HEK293T (cell line): ENCODE measurements at regions not wholly inside any gene's neighbourhood (a gene's known extent, or its start where the extent isn't known, plus 50 kb on each side); places are given as distances from the start of the nearest gene placed in this dataset.

Experiments used
- CTCF ChIA-PET: fragments of 350-600 bp; formaldehyde crosslinking; extraction: SDS; loops from one replicate; lab custom pipeline; 2021; ENCODE audit warnings: antibody characterized with exemption, inconsistent platforms; lab: Yijun Ruan, JAX
- POLR2A ChIA-PET: fragments of 350-600 bp; formaldehyde crosslinking; extraction: SDS; loops from one replicate; lab custom pipeline; 2020; ENCODE audit warnings: antibody characterized with exemption, inconsistent platforms; lab: Yijun Ruan, JAX
- DNase-seq: peaks from one replicate; pipeline ENCODE4 v3.0.0; 2012; ENCODE audit warnings: mixed read lengths; ENCODE audit errors: extremely low spot score
- ARNT ChIP-seq: fragments of 450-650 bp; IDR thresholded peaks from 2 replicates; pipeline ENCODE4 v1.6.1; 2017; ENCODE audit warnings: mild to moderate bottlenecking
- BHLHE40 ChIP-seq: fragments of 450-650 bp; IDR thresholded peaks from 2 replicates; pipeline ENCODE4 v1.6.1; 2016; ENCODE audit warnings: mild to moderate bottlenecking, moderate library complexity, borderline replicate concordance
- CTBP1 ChIP-seq: fragments of 450-650 bp; IDR thresholded peaks from 2 replicates; pipeline ENCODE4 v1.6.1; 2016; ENCODE audit warnings: borderline replicate concordance
- ELF4 ChIP-seq: fragments of 450-650 bp; IDR thresholded peaks from 2 replicates; pipeline ENCODE4 v1.6.1; 2017; ENCODE audit warnings: antibody characterized with exemption
- FOXA1 ChIP-seq: fragments of 450-650 bp; IDR thresholded peaks from 2 replicates; pipeline ENCODE4 v1.6.1; 2016; ENCODE audit warnings: mild to moderate bottlenecking
- FOXK2 ChIP-seq: fragments of 450-650 bp; IDR thresholded peaks from 2 replicates; pipeline ENCODE4 v1.6.1; 2016; ENCODE audit warnings: mild to moderate bottlenecking
- FOXM1 ChIP-seq: fragments of 450-650 bp; IDR thresholded peaks from 2 replicates; pipeline ENCODE4 v1.6.1; 2017; ENCODE audit warnings: mild to moderate bottlenecking, borderline replicate concordance
- HDGF ChIP-seq: fragments of 450-650 bp; IDR thresholded peaks from 2 replicates; pipeline ENCODE4 v1.6.1; 2017; ENCODE audit warnings: antibody characterized with exemption, borderline replicate concordance
- L3MBTL2 ChIP-seq: fragments of 450-650 bp; conservative IDR thresholded peaks from 2 replicates; pipeline ENCODE4 v1.6.1; 2016; ENCODE audit warnings: mild to moderate bottlenecking
- LEF1 ChIP-seq: fragments of 450-650 bp; IDR thresholded peaks from 2 replicates; pipeline ENCODE4 v1.6.1; 2017; ENCODE audit warnings: mild to moderate bottlenecking, borderline replicate concordance
- NFRKB ChIP-seq: fragments of 450-650 bp; IDR thresholded peaks from 2 replicates; pipeline ENCODE4 v1.6.1; 2016; ENCODE audit warnings: mild to moderate bottlenecking, moderate library complexity
- SP1 ChIP-seq: fragments of 450-650 bp; IDR thresholded peaks from 2 replicates; pipeline ENCODE4 v1.6.1; 2017
- SUZ12 ChIP-seq: fragments of 450-650 bp; IDR thresholded peaks from 2 replicates; pipeline ENCODE4 v1.6.1; 2016; ENCODE audit warnings: mild to moderate bottlenecking
- TARDBP ChIP-seq: fragments of 450-650 bp; IDR thresholded peaks from 2 replicates; pipeline ENCODE4 v1.6.1; 2016
- ZNF384 ChIP-seq: fragments of 450-650 bp; IDR thresholded peaks from 2 replicates; pipeline ENCODE4 v1.6.1; 2016
- TF ChIP-seq, protein P1 (sequence below): fragments of 450-650 bp; IDR thresholded peaks from 2 replicates; pipeline ENCODE4 v1.6.1; 2016

DNA sequence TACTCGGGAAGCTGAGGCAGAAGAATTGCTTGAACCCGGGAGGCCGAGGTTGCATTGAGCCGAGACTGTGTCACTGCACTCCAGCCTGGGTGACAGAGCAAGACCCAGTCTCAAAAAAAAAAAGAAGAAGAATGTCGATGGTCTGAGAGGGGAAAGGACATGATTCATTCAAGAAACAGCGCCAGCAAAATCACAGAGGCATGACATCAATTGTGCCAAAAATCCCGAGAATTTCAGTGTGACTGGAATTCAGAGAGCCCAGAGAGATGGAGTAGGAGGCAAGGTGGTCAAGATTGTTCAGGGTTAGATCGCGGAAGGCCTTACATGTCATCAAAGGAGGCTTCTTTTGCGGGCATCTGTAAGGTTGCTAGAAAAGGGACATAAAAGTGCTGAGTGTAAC is 483.3 kb downstream of the VRK1 start:
- CTCF ChIA-PET: no interaction called here
- POLR2A ChIA-PET: no interaction called here
- TF ChIP-seq ARNT: no peak
- TF ChIP-seq SUZ12: no peak
- TF ChIP-seq LEF1: no peak
- TF ChIP-seq HDGF: no peak
- no peak for TF ChIP-seq FOXK2
- no peak for TF ChIP-seq SP1
- TF ChIP-seq ELF4: no peak
- TF ChIP-seq CTBP1: no peak
- TF ChIP-seq TARDBP: no peak
- TF ChIP-seq, protein P1, sequence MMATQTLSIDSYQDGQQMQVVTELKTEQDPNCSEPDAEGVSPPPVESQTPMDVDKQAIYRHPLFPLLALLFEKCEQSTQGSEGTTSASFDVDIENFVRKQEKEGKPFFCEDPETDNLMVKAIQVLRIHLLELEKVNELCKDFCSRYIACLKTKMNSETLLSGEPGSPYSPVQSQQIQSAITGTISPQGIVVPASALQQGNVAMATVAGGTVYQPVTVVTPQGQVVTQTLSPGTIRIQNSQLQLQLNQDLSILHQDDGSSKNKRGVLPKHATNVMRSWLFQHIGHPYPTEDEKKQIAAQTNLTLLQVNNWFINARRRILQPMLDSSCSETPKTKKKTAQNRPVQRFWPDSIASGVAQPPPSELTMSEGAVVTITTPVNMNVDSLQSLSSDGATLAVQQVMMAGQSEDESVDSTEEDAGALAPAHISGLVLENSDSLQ: no peak
- TF ChIP-seq NFRKB: no peak
- no peak for TF ChIP-seq BHLHE40
- TF ChIP-seq FOXM1: no peak
- no peak for TF ChIP-seq ZNF384
- no peak for TF ChIP-seq FOXA1
- TF ChIP-seq L3MBTL2: no peak
- DNase-seq: no peak

DNA sequence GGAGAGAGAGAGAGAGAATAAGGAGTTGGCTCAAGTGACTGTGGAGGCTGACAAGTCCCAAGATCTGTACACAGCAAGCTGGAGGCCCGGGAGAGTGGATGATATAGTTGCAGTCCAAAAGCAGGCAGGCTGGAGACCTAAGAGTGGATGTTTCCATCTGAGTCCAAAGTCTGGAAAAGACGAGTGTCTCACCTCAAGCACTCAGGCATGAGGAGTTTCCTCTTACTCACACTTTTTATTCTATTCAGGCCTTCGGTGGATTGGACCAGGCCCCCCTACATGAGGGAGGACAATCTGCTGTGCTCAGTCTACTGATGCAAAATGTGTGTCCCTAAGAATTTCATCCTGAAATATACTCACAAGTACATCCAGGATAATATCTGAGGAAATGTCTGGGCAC is 484.6 kb downstream of the VRK1 start:
- ChIA-PET CTCF (no interaction called here), POLR2A (no interaction called here)
- no peak for DNase-seq
- TF ChIP-seq ELF4 (no peak), HDGF (no peak), NFRKB (no peak), BHLHE40 (no peak), CTBP1 (no peak), FOXM1 (no peak), FOXK2 (no peak)

DNA sequence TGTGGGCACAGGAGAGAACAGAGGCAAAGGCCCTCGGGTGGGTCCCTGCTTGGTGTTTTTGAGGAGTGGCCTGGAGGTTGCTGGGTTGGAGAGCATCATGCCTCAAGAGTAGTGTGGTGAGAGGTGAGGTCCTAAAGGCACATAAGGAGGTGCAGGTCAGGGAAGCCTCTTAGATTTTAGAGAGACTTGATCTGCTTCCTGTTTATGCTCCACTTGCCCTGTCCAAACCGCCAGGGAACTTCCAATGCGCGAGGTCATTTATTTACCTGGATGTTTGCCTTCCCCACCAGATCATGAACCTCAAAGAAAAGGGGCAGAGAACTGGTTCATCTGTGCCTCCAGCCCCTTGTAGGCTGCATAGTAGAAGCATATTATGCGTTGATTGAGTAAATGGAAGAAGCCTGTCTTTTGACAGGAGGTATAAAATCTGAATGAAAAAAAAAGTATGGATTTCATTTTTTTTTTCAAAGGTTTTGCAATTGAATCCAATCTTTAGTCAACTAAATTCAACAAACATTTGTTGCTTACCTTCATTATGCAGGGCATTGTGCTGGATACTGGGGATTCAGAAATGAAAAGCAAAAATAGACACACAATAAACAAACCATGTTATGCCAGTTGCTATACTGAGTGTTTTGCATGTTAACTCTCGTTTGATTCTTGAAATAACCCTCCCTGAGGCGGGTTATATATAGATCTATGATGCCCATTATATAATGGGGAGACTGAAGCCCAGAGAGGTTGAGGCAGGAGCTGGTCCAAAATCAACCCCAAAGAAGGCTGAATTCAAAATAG is 485.2 kb downstream of the VRK1 start:
- ChIA-PET POLR2A (no interaction called here), CTCF (no interaction called here)
- no peak for TF ChIP-seq ELF4
- TF ChIP-seq FOXM1: no peak
- TF ChIP-seq ZNF384: no peak
- TF ChIP-seq ARNT: no peak
- no peak for TF ChIP-seq NFRKB
- TF ChIP-seq L3MBTL2: no peak
- TF ChIP-seq TARDBP: no peak
- TF ChIP-seq FOXK2: no peak
- no peak for DNase-seq

DNA sequence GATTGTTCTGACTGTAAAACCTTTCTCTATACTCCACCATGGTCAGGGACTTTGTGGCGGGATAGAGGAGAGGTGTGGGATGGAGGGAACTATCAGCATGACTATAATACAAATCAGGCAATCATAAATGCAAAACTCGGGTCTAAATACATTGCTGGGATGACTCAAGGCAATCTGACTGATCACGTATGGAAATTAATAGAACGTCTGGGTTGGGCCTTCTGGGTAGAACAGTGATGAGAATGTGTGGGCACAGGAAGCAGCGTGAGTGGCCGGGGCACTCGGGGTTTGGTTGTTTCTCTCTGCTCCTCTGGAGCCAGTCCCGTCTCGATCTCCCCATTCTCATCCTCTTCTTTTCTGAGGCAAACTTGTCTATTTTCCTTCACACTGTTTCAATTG is 485.8 kb downstream of the VRK1 start:
- TF ChIP-seq ARNT (no peak), HDGF (no peak), ELF4 (no peak), SUZ12 (no peak), SP1 (no peak), FOXA1 (no peak), TARDBP (no peak), FOXK2 (no peak), BHLHE40 (no peak)
- TF ChIP-seq, protein P1: no peak
- POLR2A ChIA-PET: no interaction called here
- CTCF ChIA-PET: no interaction called here

DNA sequence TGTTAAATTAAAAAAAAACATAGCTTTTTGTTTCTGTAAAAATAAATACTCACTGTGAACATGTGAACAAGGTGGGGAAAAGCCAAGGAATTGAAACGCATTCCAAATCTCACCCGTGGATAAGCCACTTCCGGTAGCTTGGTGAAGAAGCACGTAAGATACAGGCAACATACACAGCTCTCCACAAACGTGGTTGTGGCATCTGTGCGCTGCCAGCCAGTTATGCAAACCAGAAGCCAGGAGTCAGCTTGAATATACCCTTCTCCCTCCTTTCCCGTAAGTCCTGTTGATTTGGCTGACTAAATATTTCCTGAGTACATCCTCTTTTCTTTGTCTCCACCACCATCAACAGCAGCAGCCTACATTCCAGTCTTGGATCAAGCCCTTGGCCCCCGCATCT is 486.2 kb downstream of the VRK1 start:
- ChIA-PET CTCF (no interaction called here), POLR2A (no interaction called here)
- no peak for DNase-seq
- TF ChIP-seq LEF1 (no peak), CTBP1 (no peak), SP1 (no peak), FOXK2 (no peak), L3MBTL2 (no peak)

More for the DNA sequence above, 485.8 kb downstream of the VRK1 start:
- DNase-seq: no peak

DNA sequence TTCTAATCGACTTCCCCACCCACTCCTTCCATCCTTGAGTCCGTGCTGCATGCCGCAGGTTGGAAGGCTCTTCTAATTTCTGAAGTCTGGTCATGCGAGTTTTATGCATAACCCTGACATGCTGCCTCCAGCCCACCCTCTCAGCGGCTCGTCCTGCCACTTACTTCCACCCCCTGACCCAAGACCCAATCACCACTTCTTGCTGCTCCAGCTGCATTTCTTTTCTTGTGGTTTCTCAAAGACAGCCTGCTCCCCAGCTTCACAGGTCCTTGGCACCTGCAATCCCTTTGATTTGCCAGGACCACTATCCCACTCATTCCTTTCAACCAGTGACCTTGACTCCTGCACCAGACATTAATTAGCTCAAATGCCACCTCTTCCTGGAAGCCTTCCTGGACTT is 486.7 kb downstream of the VRK1 start:
- ChIA-PET CTCF (no interaction called here), POLR2A (no interaction called here)
- TF ChIP-seq LEF1: no peak
- TF ChIP-seq L3MBTL2: no peak
- TF ChIP-seq FOXA1: no peak
- no peak for TF ChIP-seq ARNT
- no peak for TF ChIP-seq HDGF
- TF ChIP-seq, protein P1: no peak
- no peak for TF ChIP-seq FOXK2
- TF ChIP-seq SP1: no peak
- TF ChIP-seq ELF4: no peak
- no peak for TF ChIP-seq ZNF384
- no peak for TF ChIP-seq BHLHE40
- TF ChIP-seq FOXM1: no peak
- TF ChIP-seq SUZ12: no peak
- TF ChIP-seq TARDBP: no peak
- no peak for TF ChIP-seq NFRKB
- TF ChIP-seq CTBP1: no peak
- DNase-seq: no peak
